Parathyroid adenoma (tissue), 2 donors: ENCODE measurements at regions not wholly inside any gene's neighbourhood (a gene's known extent, or its start where the extent isn't known, plus 50 kb on each side); places are given as distances from the start of the nearest gene placed in this dataset.

Experiments used
- H2AFZ ChIP-seq: fragments of 300-600 bp; sonication (generic); one replicate; pipeline ENCODE4 v1.7.0; 2017; ENCODE audit warnings: antibody characterized with exemption, mild to moderate bottlenecking
- H3K27ac ChIP-seq: fragments of 300-600 bp; sonication (generic); one replicate; pipeline ENCODE4 v1.7.0; 2017
- H3K27me3 ChIP-seq: fragments of 300-600 bp; sonication (generic); one replicate; pipeline ENCODE4 v1.7.0; 2017; ENCODE audit warnings: low read length; ENCODE audit not compliant: control insufficient read depth, insufficient read depth
- H3K36me3 ChIP-seq: fragments of 300-600 bp; sonication (generic); one replicate; pipeline ENCODE4 v1.7.0; 2017; ENCODE audit warnings: low read length; ENCODE audit not compliant: control insufficient read depth, insufficient read depth
- H3K4me1 ChIP-seq: fragments of 300-600 bp; sonication (generic); one replicate; pipeline ENCODE4 v1.7.0; 2017; ENCODE audit warnings: control low read depth
- H3K4me2 ChIP-seq: fragments of 300-600 bp; sonication (generic); one replicate; pipeline ENCODE4 v1.7.0; 2017; ENCODE audit warnings: low read length
- H3K4me3 ChIP-seq: fragments of 300-600 bp; sonication (generic); one replicate; pipeline ENCODE4 v1.7.0; 2017; ENCODE audit warnings: low read depth, low read length
- H3K79me2 ChIP-seq: fragments of 300-600 bp; sonication (generic); one replicate; pipeline ENCODE4 v1.7.0; 2017; ENCODE audit warnings: control low read depth
- H3K9ac ChIP-seq: fragments of 300-600 bp; sonication (generic); one replicate; pipeline ENCODE4 v1.7.0; 2017; ENCODE audit warnings: mild to moderate bottlenecking
- H3K9me3 ChIP-seq: fragments of 300-600 bp; sonication (generic); one replicate; pipeline ENCODE4 v1.7.0; 2017; ENCODE audit warnings: low read length; ENCODE audit not compliant: control insufficient read depth
- CTCF ChIP-seq: fragments of 300-600 bp; sonication (generic); IDR thresholded peaks from one replicate; pipeline ENCODE4 v1.7.0; 2017; ENCODE audit warnings: antibody characterized with exemption, mild to moderate bottlenecking
- donor health status: primary hyperparathyroidism.

GRCh38 chr10:111548084-111548726 is 471.4 kb downstream of the ADRA2A start:
- Histone ChIP-seq H3K27ac (no peak overlapping the region), H3K27me3 (no peaks in the 10 kb centered on the region), H3K4me3 (no peak overlapping the region), H3K9me3 (no peaks in the 10 kb centered on the region), H3K36me3 (no peaks in the 10 kb centered on the region), H3K4me1 (no peaks in the 10 kb centered on the region), H3K4me2 (no peak overlapping the region), H3K9ac (no peak overlapping the region), H2AFZ (no peak overlapping the region), H3K79me2 (no peaks in the 10 kb centered on the region)
- no peak for TF ChIP-seq CTCF

- no peak overlapping the region for H3K4me2 ChIP-seq
- H3K4me3 ChIP-seq: no peak overlapping the region
- no peaks in the 10 kb centered on the region for H3K27me3 ChIP-seq
- no peak overlapping the region for H3K27ac ChIP-seq
- H3K4me1 ChIP-seq: no peaks in the 10 kb centered on the region
- no peak overlapping the region for H3K9ac ChIP-seq
- H3K9me3 ChIP-seq: no peaks in the 10 kb centered on the region
- no peak overlapping the region for H2AFZ ChIP-seq
- H3K36me3 ChIP-seq: no peaks in the 10 kb centered on the region
- TF ChIP-seq CTCF: no peak
- no peaks in the 10 kb centered on the region for H3K79me2 ChIP-seq
These were observed 474.2 kb downstream of the ADRA2A start for GRCh38 chr10:111551001-111551400.

GRCh38 chr10:111556666-111557065 is 479.8 kb downstream of the ADRA2A start:
- H3K4me3 ChIP-seq: no peak overlapping the region
- H3K9ac ChIP-seq: no peak overlapping the region
- H3K9me3 ChIP-seq: no peaks in the 10 kb centered on the region
- no peak for TF ChIP-seq CTCF
- H3K27ac ChIP-seq: no peak overlapping the region
- H3K27me3 ChIP-seq: no peaks in the 10 kb centered on the region
- H3K4me1 ChIP-seq: no peaks in the 10 kb centered on the region
- no peak overlapping the region for H3K4me2 ChIP-seq
- H3K79me2 ChIP-seq: no peaks in the 10 kb centered on the region
- no peak overlapping the region for H2AFZ ChIP-seq
- H3K36me3 ChIP-seq: no peaks in the 10 kb centered on the region

GRCh38 chr10:111558211-111558610 is 481.4 kb downstream of the ADRA2A start:
- H3K36me3 ChIP-seq: no peaks in the 10 kb centered on the region
- no peak overlapping the region for H3K9ac ChIP-seq
- H3K4me3 ChIP-seq: no peak overlapping the region
- H3K79me2 ChIP-seq: no peaks in the 10 kb centered on the region
- H3K4me1 ChIP-seq: no peaks in the 10 kb centered on the region
- H3K27me3 ChIP-seq: no peaks in the 10 kb centered on the region
- H3K9me3 ChIP-seq: no peaks in the 10 kb centered on the region
- no peak overlapping the region for H3K27ac ChIP-seq
- no peak for TF ChIP-seq CTCF
- no peak overlapping the region for H3K4me2 ChIP-seq
- H2AFZ ChIP-seq: no peak overlapping the region

GRCh38 chr10:111560027-111560426 is 483.2 kb downstream of the ADRA2A start:
- Histone ChIP-seq H3K36me3 (no peaks in the 10 kb centered on the region), H3K4me2 (no peak overlapping the region), H3K27ac (no peak overlapping the region), H3K79me2 (no peaks in the 10 kb centered on the region), H2AFZ (no peak overlapping the region), H3K9me3 (no peaks in the 10 kb centered on the region), H3K4me3 (no peak overlapping the region), H3K9ac (no peak overlapping the region), H3K27me3 (no peaks in the 10 kb centered on the region), H3K4me1 (no peaks in the 10 kb centered on the region)
- no peak for TF ChIP-seq CTCF
